GM21723 (cell line): ENCODE measurements at regions not wholly inside any gene's neighbourhood (a gene's known extent, or its start where the extent isn't known, plus 50 kb on each side); places are given as distances from the start of the nearest gene placed in this dataset.
"Not testable (repeated sequence)": the region's sequence is repeated elsewhere in the genome, so short reads cannot be mapped to it uniquely, and the experiment has no call there.

Source experiments
- ATAC-seq: cut with Tn5 transposase; IDR thresholded peaks from one replicate; pipeline ENCODE4 v1.9.1; 2021; ENCODE audit warnings: mild to moderate bottlenecking, moderate library complexity; ENCODE audit not compliant: unreplicated experiment

- ATAC-seq = no peak
These were observed 191.6 kb upstream of the CCN2 start for GRCh38 chr6:132142768-132143167.

GRCh38 chr6:132142308-132142707 lies 191.1 kb upstream of the CCN2 start:
- no peak for ATAC-seq

GRCh38 chr6:132140189-132140588 lies 189.0 kb upstream of the CCN2 start:
- ATAC-seq = no peak

- no peak for ATAC-seq
These were observed 188.4 kb upstream of the CCN2 start for GRCh38 chr6:132139611-132140010.

GRCh38 chr6:132136981-132137380 lies 185.8 kb upstream of the CCN2 start:
- no peak for ATAC-seq

- ATAC-seq = no peak
These were observed 184.2 kb upstream of the CCN2 start for GRCh38 chr6:132135409-132135808.

GRCh38 chr6:132133736-132134445 lies 182.7 kb upstream of the CCN2 start:
- no peak for ATAC-seq

GRCh38 chr6:132132924-132133639 lies 181.9 kb upstream of the CCN2 start:
- ATAC-seq = no peak

GRCh38 chr6:132132422-132132821 lies 181.2 kb upstream of the CCN2 start:
- ATAC-seq = no peak

GRCh38 chr6:132131758-132132157 lies 180.6 kb upstream of the CCN2 start:
- no peak for ATAC-seq

GRCh38 chr6:132131351-132131750 lies 180.2 kb upstream of the CCN2 start:
- ATAC-seq = no peak

- no peak for ATAC-seq
These were observed 179.6 kb upstream of the CCN2 start for GRCh38 chr6:132130626-132131298.

- no peak for ATAC-seq
These were observed 177.3 kb upstream of the CCN2 start for GRCh38 chr6:132128424-132128823.

- no peak for ATAC-seq
These were observed 175.0 kb upstream of the CCN2 start for GRCh38 chr6:132126150-132126549.

- no peak for ATAC-seq
These were observed 171.7 kb upstream of the CCN2 start for GRCh38 chr6:132122871-132123270.

GRCh38 chr6:132122176-132122575 lies 171.0 kb upstream of the CCN2 start:
- ATAC-seq = no peak

- ATAC-seq = no peak
These were observed 167.0 kb upstream of the CCN2 start for GRCh38 chr6:132118144-132118543.

GRCh38 chr6:132115714-132116366 lies 164.7 kb upstream of the CCN2 start:
- no peak for ATAC-seq

- ATAC-seq = no peak
These were observed 163.1 kb upstream of the CCN2 start for GRCh38 chr6:132114201-132114825.

GRCh38 chr6:132109752-132110151 lies 158.6 kb upstream of the CCN2 start:
- not testable (repeated sequence) for ATAC-seq

GRCh38 chr6:132107896-132108295 lies 156.7 kb upstream of the CCN2 start:
- no peak for ATAC-seq
